Liver (tissue), 7 donors: ENCODE measurements at regions not wholly inside any gene's neighbourhood (a gene's known extent, or its start where the extent isn't known, plus 50 kb on each side); places are given as distances from the start of the nearest gene placed in this dataset.

Experiments
- DNase-seq: peaks from one replicate; pipeline ENCODE4 v3.0.0-alpha.2; 2017; ENCODE audit warnings: low spot score
- H3K27ac ChIP-seq, 2 donors: one replicate each; pipeline ENCODE4 v1.7.0; 2013; ENCODE audit warnings: inconsistent platforms in 2 of 2, low read length in 2 of 2, control low read depth in 1 of 2, low read depth in 1 of 2, mild to moderate bottlenecking in 1 of 2
- H3K27me3 ChIP-seq, 4 donors: one replicate each; pipeline versions ENCODE4 v1.6.1 to v1.7.0; 2013; ENCODE audit warnings: low read length in 3 of 4, inconsistent platforms in 1 of 4, mild to moderate bottlenecking in 1 of 4, moderate library complexity in 1 of 4; ENCODE audit not compliant: control insufficient read depth in 4 of 4, insufficient read depth in 4 of 4
- H3K36me3 ChIP-seq, 4 donors: one replicate each; pipeline versions ENCODE4 v1.6.1 to v1.7.0; 2013; ENCODE audit warnings: low read length in 3 of 4, mild to moderate bottlenecking in 3 of 4, low read depth in 1 of 4, moderate library complexity in 1 of 4; ENCODE audit not compliant: control insufficient read depth in 4 of 4, insufficient read depth in 3 of 4
- H3K4me1 ChIP-seq, 4 donors: one replicate each; pipeline versions ENCODE4 v1.6.1 to v1.7.0; 2013; ENCODE audit warnings: low read length in 3 of 4, mild to moderate bottlenecking in 3 of 4, moderate library complexity in 1 of 4; ENCODE audit not compliant: control insufficient read depth in 4 of 4, insufficient read depth in 4 of 4
- H3K4me3 ChIP-seq, 3 donors: one replicate each; pipeline versions ENCODE4 v1.6.1 to v1.7.0; 2013; ENCODE audit warnings: low read length in 3 of 3, control low read depth in 1 of 3, low read depth in 1 of 3, mild to moderate bottlenecking in 1 of 3
- H3K9ac ChIP-seq, 2 donors: one replicate each; pipeline ENCODE4 v1.7.0; 2013; ENCODE audit warnings: low read length in 2 of 2, mild to moderate bottlenecking in 2 of 2, moderate library complexity in 2 of 2, control low read depth in 1 of 2, low read depth in 1 of 2
- H3K9me3 ChIP-seq, 4 donors: one replicate each; pipeline versions ENCODE4 v1.6.1 to v1.7.0; 2013; ENCODE audit warnings: low read length in 3 of 4; ENCODE audit not compliant: control insufficient read depth in 4 of 4
- CTCF ChIP-seq: fragments of 150-350 bp; IDR thresholded peaks from 2 replicates; pipeline ENCODE4 v1.5.1; 2017; ENCODE audit warnings: improper control_type of control experiment, low read depth, low read length; ENCODE audit not compliant: missing input control
- EGR1 ChIP-seq, 2 donors: IDR thresholded peaks; 2 replicates each; pipeline ENCODE4 v1.6.1; 2016 to 2018; ENCODE audit warnings: antibody characterized with exemption in 2 of 2, low read depth in 2 of 2
- FOXA1 ChIP-seq: IDR thresholded peaks from 2 replicates; pipeline ENCODE4 v1.6.1; 2016; ENCODE audit warnings: antibody characterized with exemption
- FOXA2 ChIP-seq: IDR thresholded peaks from 2 replicates; pipeline ENCODE4 v1.6.1; 2016; ENCODE audit warnings: antibody characterized with exemption
- GABPA ChIP-seq, 2 donors: IDR thresholded peaks in 1 of 2; conservative IDR thresholded peaks in 1 of 2; 2 replicates each; pipeline ENCODE4 v1.6.1; 2016; ENCODE audit warnings: antibody characterized with exemption in 2 of 2, mild to moderate bottlenecking in 1 of 2, moderate library complexity in 1 of 2
- HNF4A ChIP-seq, 2 donors: conservative IDR thresholded peaks; 2 replicates each; pipeline ENCODE4 v1.6.1; 2016; ENCODE audit warnings: antibody characterized with exemption in 2 of 2, mild to moderate bottlenecking in 2 of 2
- HNF4G ChIP-seq: IDR thresholded peaks from 2 replicates; pipeline ENCODE4 v1.6.1; 2016; ENCODE audit warnings: antibody characterized with exemption
- JUND ChIP-seq, 2 donors: IDR thresholded peaks; 2 replicates each; pipeline ENCODE4 v1.6.1; 2016; ENCODE audit warnings: antibody characterized with exemption in 2 of 2
- MAX ChIP-seq: IDR thresholded peaks from 2 replicates; pipeline ENCODE4 v1.6.1; 2016; ENCODE audit warnings: antibody characterized with exemption
- RAD21 ChIP-seq, 2 donors: IDR thresholded peaks; 2 replicates each; pipeline ENCODE4 v1.6.1; 2016; ENCODE audit warnings: antibody characterized with exemption in 2 of 2, mild to moderate bottlenecking in 2 of 2
- RXRA ChIP-seq, 2 donors: IDR thresholded peaks; 2 replicates each; pipeline ENCODE4 v1.6.1; 2017 to 2018; ENCODE audit warnings: antibody characterized with exemption in 2 of 2, mild to moderate bottlenecking in 1 of 2
- SP1 ChIP-seq: IDR thresholded peaks from 2 replicates; pipeline ENCODE4 v1.6.1; 2018; ENCODE audit warnings: antibody characterized with exemption, mild to moderate bottlenecking
- TAF1 ChIP-seq: conservative IDR thresholded peaks from 2 replicates; pipeline ENCODE4 v1.6.1; 2016; ENCODE audit warnings: antibody characterized with exemption, mild to moderate bottlenecking
- YY1 ChIP-seq: IDR thresholded peaks from 2 replicates; pipeline ENCODE4 v1.6.1; 2016; ENCODE audit warnings: antibody characterized with exemption, mild to moderate bottlenecking
- ZBTB33 ChIP-seq: IDR thresholded peaks from 2 replicates; pipeline ENCODE4 v1.6.1; 2016; ENCODE audit warnings: antibody characterized with exemption
- TF ChIP-seq, protein P1 (sequence below): IDR thresholded peaks from 2 replicates; pipeline ENCODE4 v1.6.1; 2016; ENCODE audit warnings: antibody characterized with exemption, mild to moderate bottlenecking
- donor health status: healthy.
- donor health status: healthy.
- donor health status: healthy.
- donor health status: healthy.

DNA sequence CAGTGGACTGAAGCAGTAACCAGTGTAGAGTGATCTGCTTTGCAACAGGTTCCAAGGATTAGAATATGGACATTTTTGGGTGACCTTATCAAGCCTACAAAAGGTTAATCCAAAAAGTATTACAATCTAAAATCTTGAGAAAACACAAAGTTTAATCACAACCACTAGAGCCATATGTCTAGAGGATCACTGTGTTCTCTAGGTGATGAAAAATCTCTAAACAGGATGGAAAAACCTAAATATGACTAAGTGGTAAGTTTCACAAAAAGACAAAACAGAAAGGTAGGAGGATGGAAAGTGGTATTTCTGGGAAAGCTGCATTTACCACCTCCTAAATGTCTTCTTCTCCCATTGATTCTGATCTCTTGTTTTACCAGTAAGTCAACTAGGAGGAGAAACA is 411.1 kb upstream of the CXADR start:
- Histone ChIP-seq H3K27ac (no peak overlapping the region), H3K36me3 (no peaks in the 10 kb centered on the region), H3K4me3 (no peak overlapping the region), H3K9ac (no peak overlapping the region), H3K9me3 (no peaks in the 10 kb centered on the region), H3K27me3 (no peaks in the 10 kb centered on the region), H3K4me1 (no peaks in the 10 kb centered on the region)
- TF ChIP-seq EGR1 (IDR thresholded peaks at IDR 0.05; ENCODE audit: low read depth in 2 of 2) (no peak), FOXA2 (no peak), MAX (no peak), GABPA (IDR thresholded peaks at IDR 0.05 in 1 of 2, conservative IDR thresholded peaks at IDR 0.05 in 1 of 2) (no peak), RAD21 (IDR thresholded peaks at IDR 0.05) (no peak), JUND (IDR thresholded peaks at IDR 0.05) (no peak), CTCF (no peak), FOXA1 (no peak), TAF1 (no peak), YY1 (no peak), HNF4A (conservative IDR thresholded peaks at IDR 0.05) (no peak), ZBTB33 (no peak)
- TF ChIP-seq, protein P1, sequence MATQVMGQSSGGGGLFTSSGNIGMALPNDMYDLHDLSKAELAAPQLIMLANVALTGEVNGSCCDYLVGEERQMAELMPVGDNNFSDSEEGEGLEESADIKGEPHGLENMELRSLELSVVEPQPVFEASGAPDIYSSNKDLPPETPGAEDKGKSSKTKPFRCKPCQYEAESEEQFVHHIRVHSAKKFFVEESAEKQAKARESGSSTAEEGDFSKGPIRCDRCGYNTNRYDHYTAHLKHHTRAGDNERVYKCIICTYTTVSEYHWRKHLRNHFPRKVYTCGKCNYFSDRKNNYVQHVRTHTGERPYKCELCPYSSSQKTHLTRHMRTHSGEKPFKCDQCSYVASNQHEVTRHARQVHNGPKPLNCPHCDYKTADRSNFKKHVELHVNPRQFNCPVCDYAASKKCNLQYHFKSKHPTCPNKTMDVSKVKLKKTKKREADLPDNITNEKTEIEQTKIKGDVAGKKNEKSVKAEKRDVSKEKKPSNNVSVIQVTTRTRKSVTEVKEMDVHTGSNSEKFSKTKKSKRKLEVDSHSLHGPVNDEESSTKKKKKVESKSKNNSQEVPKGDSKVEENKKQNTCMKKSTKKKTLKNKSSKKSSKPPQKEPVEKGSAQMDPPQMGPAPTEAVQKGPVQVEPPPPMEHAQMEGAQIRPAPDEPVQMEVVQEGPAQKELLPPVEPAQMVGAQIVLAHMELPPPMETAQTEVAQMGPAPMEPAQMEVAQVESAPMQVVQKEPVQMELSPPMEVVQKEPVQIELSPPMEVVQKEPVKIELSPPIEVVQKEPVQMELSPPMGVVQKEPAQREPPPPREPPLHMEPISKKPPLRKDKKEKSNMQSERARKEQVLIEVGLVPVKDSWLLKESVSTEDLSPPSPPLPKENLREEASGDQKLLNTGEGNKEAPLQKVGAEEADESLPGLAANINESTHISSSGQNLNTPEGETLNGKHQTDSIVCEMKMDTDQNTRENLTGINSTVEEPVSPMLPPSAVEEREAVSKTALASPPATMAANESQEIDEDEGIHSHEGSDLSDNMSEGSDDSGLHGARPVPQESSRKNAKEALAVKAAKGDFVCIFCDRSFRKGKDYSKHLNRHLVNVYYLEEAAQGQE = no peak
- DNase-seq = no peak

- Histone ChIP-seq H3K27me3 (no peaks in the 10 kb centered on the region), H3K9ac (no peak overlapping the region), H3K27ac (no peak overlapping the region), H3K9me3 (no peaks in the 10 kb centered on the region), H3K36me3 (no peaks in the 10 kb centered on the region), H3K4me3 (no peak overlapping the region), H3K4me1 (no peaks in the 10 kb centered on the region)
- no peak for TF ChIP-seq HNF4G
- TF ChIP-seq, protein P1 = no peak
- no peak for TF ChIP-seq TAF1
- TF ChIP-seq ZBTB33 = no peak
- TF ChIP-seq JUND (IDR thresholded peaks at IDR 0.05) = no peak
- no peak for TF ChIP-seq CTCF
- TF ChIP-seq GABPA (IDR thresholded peaks at IDR 0.05 in 1 of 2, conservative IDR thresholded peaks at IDR 0.05 in 1 of 2) = no peak
- no peak for TF ChIP-seq FOXA1
- no peak for TF ChIP-seq EGR1 (IDR thresholded peaks at IDR 0.05; ENCODE audit: low read depth in 2 of 2)
- TF ChIP-seq RXRA (IDR thresholded peaks at IDR 0.05) = no peak
- no peak for TF ChIP-seq SP1
- TF ChIP-seq RAD21 (IDR thresholded peaks at IDR 0.05) = no peak
- TF ChIP-seq YY1 = no peak
- DNase-seq = no peak
Measured at GRCh38 chr21:17105932-17106331, 406.9 kb upstream of the CXADR start.
